Kidney (tissue), 13 donors: ENCODE measurements at regions not wholly inside any gene's neighbourhood (a gene's known extent, or its start where the extent isn't known, plus 50 kb on each side); places are given as distances from the start of the nearest gene placed in this dataset.

Experiments
- DNase-seq, 5 donors: peaks; one replicate each; pipeline ENCODE4 v3.0.0-alpha.2; 2013 to 2020
- FAIRE-seq: peaks from 2 replicates; lab custom pipeline; 2012; peaks lifted over from hg19 to GRCh38; lab: Jason Lieb, UNC
- H3K27ac ChIP-seq, 2 donors: one replicate each; pipeline ENCODE4 v1.7.0; 2013; ENCODE audit warnings: low read depth in 2 of 2, low read length in 2 of 2, inconsistent platforms in 1 of 2
- H3K27me3 ChIP-seq: one replicate; pipeline ENCODE4 v1.7.1; 2013; ENCODE audit warnings: low read length, inconsistent platforms; ENCODE audit not compliant: control insufficient read depth, insufficient read depth
- H3K36me3 ChIP-seq, 3 donors: one replicate each; pipeline versions ENCODE4 v1.7.0 to v1.7.1; 2013; ENCODE audit warnings: low read length in 3 of 3, control low read depth in 1 of 3, inconsistent platforms in 1 of 3; ENCODE audit not compliant: insufficient read depth in 3 of 3, control insufficient read depth in 2 of 3
- H3K4me1 ChIP-seq, 3 donors: one replicate each; pipeline versions ENCODE4 v1.7.0 to v1.7.1; 2013; ENCODE audit warnings: low read length in 3 of 3, inconsistent platforms in 1 of 3, low read depth in 1 of 3; ENCODE audit not compliant: control insufficient read depth in 2 of 3, insufficient read depth in 2 of 3
- H3K4me3 ChIP-seq, 3 donors: one replicate each; pipeline versions ENCODE4 v1.7.0 to v1.8.1; 2013; ENCODE audit warnings: low read length in 3 of 3, control low read depth in 1 of 3, inconsistent platforms in 1 of 3
- H3K9ac ChIP-seq, 3 donors: one replicate each; pipeline versions ENCODE4 v1.7.0 to v1.7.1; 2013; ENCODE audit warnings: low read length in 3 of 3, control low read depth in 1 of 3, inconsistent platforms in 1 of 3
- H3K9me3 ChIP-seq, 3 donors: one replicate each; pipeline versions ENCODE4 v1.7.0 to v1.7.1; 2013; ENCODE audit warnings: low read length in 3 of 3, control low read depth in 1 of 3, inconsistent platforms in 1 of 3; ENCODE audit not compliant: control insufficient read depth in 2 of 3, insufficient read depth in 1 of 3
- intact Hi-C: fragments of 100-400 bp; cut with DNase I; formaldehyde crosslinking; loops from one replicate; pipeline ENCODE4 v1.11.1; 2022
- TF ChIP-seq, protein P1 (sequence below): IDR thresholded peaks from 3 replicates; pipeline ENCODE4 v1.5.1; 2012; ENCODE audit warnings: mild to moderate bottlenecking, moderate library complexity, borderline replicate concordance; ENCODE audit not compliant: insufficient read depth; ENCODE audit errors: extremely low read depth
- donor health status: control.
- donor health status: control.
- donor health status: control.
- donor health status: control.
- donor health status: control.
- donor health status: DM: yes; HTN: yes; CAD: no.
- donor health status: Normal renal cell carcinoma (clear cell type).

DNA sequence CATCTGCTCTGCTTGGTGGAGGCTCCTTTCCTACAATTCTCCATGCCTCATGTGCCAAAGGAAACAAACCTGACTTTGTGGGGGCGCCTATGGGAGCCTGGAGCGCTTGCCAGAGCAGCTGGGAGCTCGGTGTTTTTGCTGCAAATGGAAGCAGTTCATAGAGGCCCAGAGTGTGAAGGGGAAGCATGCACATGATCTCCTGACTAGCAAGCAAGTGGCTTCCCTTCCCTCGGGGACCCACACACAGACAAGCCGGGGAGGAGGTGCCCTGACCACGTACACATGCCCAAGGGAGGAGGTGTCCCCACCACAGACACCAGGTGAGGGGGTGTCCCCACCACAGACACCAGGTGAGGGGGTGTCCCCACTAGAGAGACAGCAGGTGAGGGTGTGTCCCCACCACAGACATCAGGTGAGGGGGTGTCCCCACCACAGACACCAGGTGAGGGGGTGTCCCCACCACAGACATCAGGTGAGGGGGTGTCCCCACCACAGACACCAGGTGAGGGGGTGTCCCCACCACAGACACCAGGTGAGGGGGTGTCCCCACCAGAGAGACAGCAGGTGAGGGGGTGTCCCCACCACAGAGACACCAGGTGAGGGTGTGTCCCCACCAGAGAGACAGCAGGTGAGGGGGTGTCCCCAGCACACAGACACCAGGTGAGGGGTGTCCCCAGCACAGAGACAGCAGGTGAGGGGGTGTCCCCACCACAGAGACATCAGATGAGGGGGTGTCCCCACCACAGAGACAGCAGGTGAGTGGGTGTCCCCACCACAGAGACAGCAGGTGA lies 106.8 kb downstream of the CRYAA start:
- FAIRE-seq (no peak), DNase-seq (peak in 1 of 5 donors; percentile 64)
- peaks cover 0 to 5% (median 2%) of the 10 kb centered on the region in 3 donors for H3K4me1 ChIP-seq
- no peaks in the 10 kb centered on the region for H3K9me3 ChIP-seq
- H3K27ac ChIP-seq, result no peak overlapping the region
- TF ChIP-seq, protein P1, sequence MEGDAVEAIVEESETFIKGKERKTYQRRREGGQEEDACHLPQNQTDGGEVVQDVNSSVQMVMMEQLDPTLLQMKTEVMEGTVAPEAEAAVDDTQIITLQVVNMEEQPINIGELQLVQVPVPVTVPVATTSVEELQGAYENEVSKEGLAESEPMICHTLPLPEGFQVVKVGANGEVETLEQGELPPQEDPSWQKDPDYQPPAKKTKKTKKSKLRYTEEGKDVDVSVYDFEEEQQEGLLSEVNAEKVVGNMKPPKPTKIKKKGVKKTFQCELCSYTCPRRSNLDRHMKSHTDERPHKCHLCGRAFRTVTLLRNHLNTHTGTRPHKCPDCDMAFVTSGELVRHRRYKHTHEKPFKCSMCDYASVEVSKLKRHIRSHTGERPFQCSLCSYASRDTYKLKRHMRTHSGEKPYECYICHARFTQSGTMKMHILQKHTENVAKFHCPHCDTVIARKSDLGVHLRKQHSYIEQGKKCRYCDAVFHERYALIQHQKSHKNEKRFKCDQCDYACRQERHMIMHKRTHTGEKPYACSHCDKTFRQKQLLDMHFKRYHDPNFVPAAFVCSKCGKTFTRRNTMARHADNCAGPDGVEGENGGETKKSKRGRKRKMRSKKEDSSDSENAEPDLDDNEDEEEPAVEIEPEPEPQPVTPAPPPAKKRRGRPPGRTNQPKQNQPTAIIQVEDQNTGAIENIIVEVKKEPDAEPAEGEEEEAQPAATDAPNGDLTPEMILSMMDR, result no peak
- no peak overlapping the region for H3K4me3 ChIP-seq
- no peaks in the 10 kb centered on the region for H3K27me3 ChIP-seq
- no peak overlapping the region for H3K9ac ChIP-seq
- no peaks in the 10 kb centered on the region for H3K36me3 ChIP-seq
- intact Hi-C loops, result no loop called here

DNA sequence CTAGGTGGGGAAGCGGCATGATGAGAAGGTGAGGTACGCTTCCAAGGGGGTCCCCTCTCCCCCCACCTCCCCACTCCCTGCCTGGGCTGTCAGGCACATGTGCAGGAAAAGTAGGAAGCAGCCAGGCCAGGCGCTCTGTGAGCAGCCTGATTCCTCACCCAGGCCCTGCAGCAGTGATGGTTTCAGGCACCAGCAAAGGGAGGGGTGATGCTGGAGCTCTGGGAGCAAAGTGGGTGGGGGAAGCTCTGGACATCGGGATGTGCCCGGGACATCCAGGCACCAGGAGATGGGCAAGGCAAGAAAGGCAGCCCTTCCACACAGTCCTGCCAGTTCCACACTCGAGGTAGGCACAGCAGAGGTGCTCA lies 106.1 kb downstream of the CRYAA start:
- peaks cover 0 to 5% (median 2%) of the 10 kb centered on the region in 3 donors for H3K4me1 ChIP-seq
- TF ChIP-seq, protein P1, result no peak
- H3K9ac ChIP-seq, result no peak overlapping the region
- no peaks in the 10 kb centered on the region for H3K9me3 ChIP-seq
- intact Hi-C loops, result no loop called here
- no peak overlapping the region for H3K4me3 ChIP-seq
- no peak overlapping the region for H3K27ac ChIP-seq
- no peaks in the 10 kb centered on the region for H3K27me3 ChIP-seq
- peak in 1 of 5 donors; percentile 50 for DNase-seq
- FAIRE-seq, result no peak
- no peaks in the 10 kb centered on the region for H3K36me3 ChIP-seq

DNA sequence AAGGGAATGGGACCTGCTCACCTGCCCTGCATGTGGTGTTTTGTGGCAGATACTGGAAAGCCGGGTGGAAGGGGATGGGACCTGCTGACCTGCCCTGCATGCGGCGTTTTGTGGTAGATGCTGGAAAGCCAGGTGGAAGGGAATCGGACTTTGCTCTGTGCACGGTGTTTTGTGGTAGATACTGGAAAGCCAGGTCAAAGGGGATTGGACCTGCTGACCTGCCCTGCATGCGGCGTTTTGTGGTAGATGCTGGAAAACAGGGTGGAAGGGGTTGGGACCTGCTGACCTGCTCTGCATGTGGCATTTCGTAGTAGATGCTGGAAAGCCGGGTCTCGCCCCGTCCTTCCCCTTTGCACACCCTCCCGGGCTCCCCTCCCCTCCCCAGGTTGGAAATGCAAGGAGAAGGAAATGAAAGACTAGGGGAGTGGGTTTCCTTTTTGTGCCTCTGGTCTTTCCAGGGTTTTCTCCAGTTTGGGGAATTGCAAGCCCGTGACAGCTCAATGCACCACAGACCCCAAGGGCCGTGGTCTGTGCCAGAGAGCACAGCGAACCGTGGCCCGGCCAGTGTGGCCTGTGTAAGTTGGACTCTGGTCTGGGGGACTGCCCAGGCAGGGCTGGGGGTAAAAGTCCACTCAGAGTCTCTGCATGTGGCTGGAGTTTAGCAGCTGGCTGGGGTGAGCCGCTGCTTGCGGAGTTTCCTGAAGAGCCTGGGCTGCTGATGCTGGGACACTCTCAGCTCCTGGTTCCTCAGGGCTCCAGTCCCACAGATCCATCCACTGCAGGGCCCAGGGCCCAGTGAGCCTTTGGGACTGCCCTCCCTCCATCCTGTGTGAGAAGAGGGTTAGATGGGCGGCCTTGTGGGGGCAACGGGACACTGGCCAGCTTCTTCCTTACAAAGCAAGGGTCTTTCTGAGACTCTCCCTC lies 105.5 kb downstream of the CRYAA start:
- no peak for FAIRE-seq
- Histone ChIP-seq H3K9me3 (no peaks in the 10 kb centered on the region), H3K4me3 (no peak overlapping the region), H3K27ac (peak overlapping the region in 1 of 2 donors; percentile 11), H3K36me3 (no peaks in the 10 kb centered on the region), H3K9ac (no peak overlapping the region), H3K4me1 (peaks cover 0 to 5% (median 2%) of the 10 kb centered on the region in 3 donors), H3K27me3 (no peaks in the 10 kb centered on the region)
- intact Hi-C loops, result no loop called here
- peak in 2 of 5 donors; percentile 42 to 56 for DNase-seq
- TF ChIP-seq, protein P1, result no peak
